ENCODE measurements at regions not wholly inside any gene's neighbourhood (a gene's known extent, or its start where the extent isn't known, plus 50 kb on each side); places are given as distances from the start of the nearest gene placed in this dataset.

DNA sequence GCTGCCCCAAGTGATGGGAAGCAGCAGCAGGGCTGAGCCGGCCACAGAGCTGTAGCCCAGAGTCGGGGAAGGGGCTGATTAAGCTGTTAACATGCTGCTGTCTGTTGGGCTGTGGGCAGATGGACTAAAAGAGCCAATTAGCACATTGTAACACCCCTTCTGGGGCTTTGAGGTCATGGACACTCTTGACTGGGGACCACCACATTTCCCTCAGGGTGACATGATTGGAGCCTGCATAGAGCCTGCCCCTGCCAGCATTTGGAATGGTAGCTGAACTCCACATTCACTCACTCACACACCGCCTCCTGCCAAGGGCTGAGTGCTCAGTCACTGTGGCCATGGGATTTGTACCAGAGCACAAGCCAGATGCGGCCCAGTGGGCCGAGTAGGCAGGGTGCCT, 646.9 kb downstream of the FAT4 start:
- Mint-ChIP-seq H3K27ac (ENCODE audit: unreplicated experiment) (no peak overlapping the region), H3K36me3 (ENCODE audit: low read depth) (no peaks in the 10 kb centered on the region), H3K9me3 (peaks cover 4% of the 10 kb centered on the region), H3K4me1 (no peaks in the 10 kb centered on the region), H3K27me3 (ENCODE audit: low read depth) (no peaks in the 10 kb centered on the region), H3K4me3 (no peak overlapping the region)
- TF ChIP-seq, protein P1, sequence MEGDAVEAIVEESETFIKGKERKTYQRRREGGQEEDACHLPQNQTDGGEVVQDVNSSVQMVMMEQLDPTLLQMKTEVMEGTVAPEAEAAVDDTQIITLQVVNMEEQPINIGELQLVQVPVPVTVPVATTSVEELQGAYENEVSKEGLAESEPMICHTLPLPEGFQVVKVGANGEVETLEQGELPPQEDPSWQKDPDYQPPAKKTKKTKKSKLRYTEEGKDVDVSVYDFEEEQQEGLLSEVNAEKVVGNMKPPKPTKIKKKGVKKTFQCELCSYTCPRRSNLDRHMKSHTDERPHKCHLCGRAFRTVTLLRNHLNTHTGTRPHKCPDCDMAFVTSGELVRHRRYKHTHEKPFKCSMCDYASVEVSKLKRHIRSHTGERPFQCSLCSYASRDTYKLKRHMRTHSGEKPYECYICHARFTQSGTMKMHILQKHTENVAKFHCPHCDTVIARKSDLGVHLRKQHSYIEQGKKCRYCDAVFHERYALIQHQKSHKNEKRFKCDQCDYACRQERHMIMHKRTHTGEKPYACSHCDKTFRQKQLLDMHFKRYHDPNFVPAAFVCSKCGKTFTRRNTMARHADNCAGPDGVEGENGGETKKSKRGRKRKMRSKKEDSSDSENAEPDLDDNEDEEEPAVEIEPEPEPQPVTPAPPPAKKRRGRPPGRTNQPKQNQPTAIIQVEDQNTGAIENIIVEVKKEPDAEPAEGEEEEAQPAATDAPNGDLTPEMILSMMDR (conservative IDR thresholded peaks at IDR 0.05), result no peak
- no peak for DNase-seq (ENCODE audit: low read depth, low spot score)

DNA sequence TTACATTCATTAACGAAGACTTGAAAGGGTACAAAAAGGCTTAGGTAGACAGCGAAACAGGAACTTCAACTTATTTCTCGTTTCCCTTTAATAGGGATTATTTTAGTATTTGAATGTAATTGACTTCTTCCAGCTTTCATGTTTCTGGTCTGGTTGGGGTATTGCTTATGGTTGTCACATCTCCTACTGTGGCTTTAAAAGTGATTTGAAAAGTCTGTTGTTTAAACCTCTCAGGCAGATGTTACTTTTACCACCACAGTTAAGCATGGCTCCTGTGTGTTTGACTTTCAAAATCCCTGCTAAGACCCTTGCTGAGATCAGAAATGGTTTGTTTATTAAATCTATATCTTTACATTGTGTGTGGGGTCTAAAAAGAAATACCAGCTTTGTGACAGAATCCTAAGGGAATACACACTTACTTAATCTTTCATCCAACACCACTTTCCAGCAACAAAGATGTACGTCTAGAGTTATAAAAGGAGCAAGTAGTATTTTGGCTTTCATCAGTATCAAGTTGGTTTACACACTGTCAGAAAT, 661.2 kb downstream of the FAT4 start:
- Mint-ChIP-seq H3K4me1 (no peaks in the 10 kb centered on the region), H3K27ac (ENCODE audit: unreplicated experiment) (no peak overlapping the region), H3K36me3 (ENCODE audit: low read depth) (no peaks in the 10 kb centered on the region), H3K9me3 (no peaks in the 10 kb centered on the region), H3K27me3 (ENCODE audit: low read depth) (no peaks in the 10 kb centered on the region), H3K4me3 (no peak overlapping the region)
- no peak for DNase-seq (ENCODE audit: low read depth, low spot score)
- TF ChIP-seq, protein P1 (conservative IDR thresholded peaks at IDR 0.05), result no peak

DNA sequence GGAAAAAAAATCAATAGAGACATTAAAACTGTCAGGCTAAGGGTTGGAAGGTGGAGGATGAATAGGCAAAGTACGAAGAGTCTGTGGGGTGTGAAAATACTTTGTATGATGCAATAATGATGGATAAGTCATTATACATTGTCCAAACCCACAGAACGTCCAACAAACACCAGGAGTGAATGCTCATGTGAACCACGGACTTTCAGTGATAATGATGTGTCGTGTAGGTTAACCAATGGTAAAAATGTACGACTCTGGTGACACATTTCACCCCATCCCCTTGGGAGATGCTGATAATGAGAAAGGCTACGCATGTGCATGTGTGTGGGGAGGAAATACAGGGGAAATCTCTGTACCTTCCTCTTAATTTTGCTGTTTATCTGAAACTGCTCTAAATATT, 665.2 kb downstream of the FAT4 start:
- Mint-ChIP-seq H3K27ac (ENCODE audit: unreplicated experiment) (no peak overlapping the region), H3K4me3 (no peak overlapping the region), H3K4me1 (no peaks in the 10 kb centered on the region), H3K36me3 (ENCODE audit: low read depth) (no peaks in the 10 kb centered on the region), H3K9me3 (no peaks in the 10 kb centered on the region), H3K27me3 (ENCODE audit: low read depth) (no peaks in the 10 kb centered on the region)
- DNase-seq (ENCODE audit: low read depth, low spot score), result no peak
- TF ChIP-seq, protein P1 (conservative IDR thresholded peaks at IDR 0.05), result no peak

DNA sequence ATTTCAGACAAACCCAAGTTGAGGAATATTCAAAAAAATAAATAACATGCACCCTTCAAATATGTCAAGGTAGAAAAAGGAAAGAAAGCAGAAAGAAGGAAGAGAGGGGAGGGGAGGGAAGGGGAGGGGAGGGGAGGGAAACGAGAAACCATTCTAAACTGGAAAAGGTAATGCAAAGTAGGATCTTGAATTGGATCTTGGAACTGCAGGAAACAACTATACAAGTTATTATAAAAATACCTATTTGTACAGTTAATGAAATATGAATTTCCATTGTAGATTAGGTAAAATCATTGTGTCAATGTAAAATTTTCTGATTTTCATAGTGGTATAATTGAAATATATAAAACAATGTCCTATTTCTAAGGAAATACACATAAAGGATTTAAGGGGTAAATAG, 668.4 kb downstream of the FAT4 start:
- Mint-ChIP-seq H3K27me3 (ENCODE audit: low read depth) (no peaks in the 10 kb centered on the region), H3K4me3 (no peak overlapping the region), H3K4me1 (peaks cover 8% of the 10 kb centered on the region), H3K36me3 (ENCODE audit: low read depth) (no peaks in the 10 kb centered on the region), H3K27ac (ENCODE audit: unreplicated experiment) (no peak overlapping the region), H3K9me3 (peaks cover 2% of the 10 kb centered on the region)
- TF ChIP-seq, protein P1 (conservative IDR thresholded peaks at IDR 0.05), result no peak
- no peak for DNase-seq (ENCODE audit: low read depth, low spot score)

DNA sequence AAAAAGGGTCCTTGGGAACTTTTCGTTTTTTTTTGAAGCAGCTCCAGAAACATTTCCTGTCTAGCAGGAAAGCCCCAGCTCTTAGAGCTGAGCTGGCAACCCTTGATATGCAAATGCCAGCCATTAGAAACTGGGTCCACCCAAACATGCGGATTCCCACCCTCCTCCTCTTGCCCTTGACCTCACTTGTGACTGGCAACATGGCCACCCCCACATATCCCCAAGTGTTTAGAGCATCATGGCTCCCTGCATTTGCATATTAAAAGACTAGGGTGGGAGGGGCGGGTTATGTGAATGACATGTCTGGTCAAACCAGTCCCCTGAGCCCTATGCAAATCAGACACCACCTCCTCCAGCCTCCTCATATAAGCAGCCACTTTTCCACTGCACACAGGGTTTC, 671.1 kb downstream of the FAT4 start:
- Mint-ChIP-seq H3K4me1 (peaks cover 8% of the 10 kb centered on the region), H3K4me3 (no peak overlapping the region), H3K36me3 (ENCODE audit: low read depth) (no peaks in the 10 kb centered on the region), H3K27ac (ENCODE audit: unreplicated experiment) (no peak overlapping the region), H3K9me3 (peaks cover 2% of the 10 kb centered on the region), H3K27me3 (ENCODE audit: low read depth) (no peaks in the 10 kb centered on the region)
- TF ChIP-seq, protein P1 (conservative IDR thresholded peaks at IDR 0.05), result no peak
- no peak for DNase-seq (ENCODE audit: low read depth, low spot score)

DNA sequence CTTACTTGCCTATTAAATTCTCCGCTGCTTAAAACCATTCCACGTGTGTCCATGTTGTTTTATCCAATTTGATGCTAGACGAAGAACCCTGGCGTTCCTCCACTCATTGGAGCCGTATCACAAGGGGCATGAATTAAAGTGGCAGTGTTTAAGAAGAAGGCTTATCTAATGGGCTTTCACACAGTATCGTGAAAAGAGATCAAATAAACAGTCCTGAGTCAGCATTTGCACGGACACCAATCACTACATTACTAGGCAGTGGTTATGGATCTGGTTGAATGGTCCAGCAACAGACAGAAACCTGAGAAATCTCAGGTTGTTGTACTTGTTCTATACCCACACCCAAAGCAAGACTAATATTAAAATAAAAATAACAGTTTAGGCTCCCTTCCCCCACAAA, 671.6 kb downstream of the FAT4 start:
- Mint-ChIP-seq H3K4me3 (no peak overlapping the region), H3K27me3 (ENCODE audit: low read depth) (no peaks in the 10 kb centered on the region), H3K9me3 (peaks cover 2% of the 10 kb centered on the region), H3K27ac (ENCODE audit: unreplicated experiment) (no peak overlapping the region), H3K36me3 (ENCODE audit: low read depth) (no peaks in the 10 kb centered on the region), H3K4me1 (peaks cover 8% of the 10 kb centered on the region)
- DNase-seq (ENCODE audit: low read depth, low spot score), result no peak
- TF ChIP-seq, protein P1 (conservative IDR thresholded peaks at IDR 0.05), result no peak

Measured in neural crest cell (in vitro differentiated cells).